Coronary artery (tissue), 2 donors: ENCODE measurements at regions not wholly inside any gene's neighbourhood (a gene's known extent, or its start where the extent isn't known, plus 50 kb on each side); places are given as distances from the start of the nearest gene placed in this dataset.

Source experiments
- DNase-seq: peaks from one replicate; pipeline ENCODE4 v3.0.0-alpha.2; 2017; ENCODE audit warnings: low spot score
- H3K27ac ChIP-seq, 2 donors: fragments of 200-600 bp; sonication (generic); one replicate each; pipeline ENCODE4 v1.5.1; 2016 to 2019
- H3K4me3 ChIP-seq: fragments of 200-600 bp; sonication (generic); 2 replicates; pipeline ENCODE4 v1.5.1; 2016; ENCODE audit warnings: mild to moderate bottlenecking, moderate library complexity
- CTCF ChIP-seq: fragments of 200-600 bp; sonication (generic); IDR thresholded peaks from one replicate; pipeline ENCODE4 v1.5.1; 2019; ENCODE audit warnings: antibody characterized with exemption

GRCh38 chr17:73694491-73694890 is 50.2 kb upstream of the SDK2 start:
- Histone ChIP-seq H3K4me3 (no peak overlapping the region), H3K27ac (no peak overlapping the region)
- no peak for DNase-seq
- TF ChIP-seq CTCF = no peak

- Histone ChIP-seq H3K4me3 (no peak overlapping the region), H3K27ac (no peak overlapping the region)
- no peak for TF ChIP-seq CTCF
- peak; percentile 45 for DNase-seq
Observed at GRCh38 chr17:73695035-73695738, 50.9 kb upstream of the SDK2 start.

- Histone ChIP-seq H3K4me3 (no peak overlapping the region), H3K27ac (no peak overlapping the region)
- DNase-seq = peak; percentile 4
- TF ChIP-seq CTCF = no peak
Observed at GRCh38 chr17:73696251-73696650, 52.0 kb upstream of the SDK2 start.

GRCh38 chr17:73697872-73698271 is 53.6 kb upstream of the SDK2 start:
- no peak for TF ChIP-seq CTCF
- no peak overlapping the region for H3K4me3 ChIP-seq
- no peak overlapping the region for H3K27ac ChIP-seq
- peak; percentile 47 for DNase-seq

- DNase-seq = peak; percentile 41
- TF ChIP-seq CTCF = no peak
- Histone ChIP-seq H3K4me3 (no peak overlapping the region), H3K27ac (no peak overlapping the region)
Observed at GRCh38 chr17:73698966-73699365, 54.7 kb upstream of the SDK2 start.

- no peak for TF ChIP-seq CTCF
- Histone ChIP-seq H3K27ac (no peak overlapping the region), H3K4me3 (no peak overlapping the region)
- no peak for DNase-seq
Observed at GRCh38 chr17:73701701-73702100, 57.5 kb upstream of the SDK2 start.

- Histone ChIP-seq H3K27ac (no peak overlapping the region), H3K4me3 (no peak overlapping the region)
- no peak for TF ChIP-seq CTCF
- DNase-seq = no peak
Observed at GRCh38 chr17:73703192-73703591, 58.9 kb upstream of the SDK2 start.
